ENCODE measurements at regions not wholly inside any gene's neighbourhood (a gene's known extent, or its start where the extent isn't known, plus 50 kb on each side); places are given as distances from the start of the nearest gene placed in this dataset.
"Not testable (repeated sequence)": the region's sequence is repeated elsewhere in the genome, so short reads cannot be mapped to it uniquely, and the experiment has no call there.

- Histone ChIP-seq H3K4me1 (ENCODE audit: control insufficient read depth, extremely low read depth, insufficient read depth, low read length) (no peaks in the 10 kb centered on the region), H3K79me2 (ENCODE audit: control insufficient read depth, insufficient read depth, low read length) (no peaks in the 10 kb centered on the region), H3K27me3 (ENCODE audit: control insufficient read depth, insufficient read depth, low read length) (no peaks in the 10 kb centered on the region), H3K9ac (ENCODE audit: insufficient read depth, low read length) (no peak overlapping the region), H3K9me3 (ENCODE audit: control insufficient read depth, insufficient read depth, low read depth, low read length) (no peaks in the 10 kb centered on the region), H3K27ac (ENCODE audit: insufficient read depth, low read length) (no peak overlapping the region), H2AFZ (ENCODE audit: low read length) (no peak overlapping the region), H3K4me2 (ENCODE audit: extremely low read depth, insufficient read depth, low read length) (no peak overlapping the region), H4K20me1 (ENCODE audit: control insufficient read depth, extremely low read depth, insufficient read depth, low read length) (no peaks in the 10 kb centered on the region), H3K36me3 (ENCODE audit: control insufficient read depth, insufficient read depth, low read length) (no peaks in the 10 kb centered on the region), H3K4me3 (replicated peaks in 1 of 4; ENCODE audit: control extremely low read depth in 1 of 4, insufficient read depth in 1 of 4, low read depth in 3 of 4, low read length in 4 of 4) (no peak overlapping the region)
- TF ChIP-seq EZH2 (IDR thresholded peaks at IDR 0.05; ENCODE audit: low read length, missing control alignments) (no peak), CTCF (conservative IDR thresholded peaks at IDR 0.05 in 1 of 2, IDR thresholded peaks at IDR 0.05 in 1 of 2; ENCODE audit: low read depth in 1 of 2, low read length in 2 of 2) (no peak)
- DNase-seq (ENCODE audit: low read depth in 2 of 2), result no peak
Observed at GRCh38 chr5:18607570-18607969, 973.3 kb downstream of the TAF11L14 start.

- H3K4me2 ChIP-seq (ENCODE audit: extremely low read depth, insufficient read depth, low read length); H3K79me2 ChIP-seq (ENCODE audit: control insufficient read depth, insufficient read depth, low read length); H3K4me1 ChIP-seq (ENCODE audit: control insufficient read depth, extremely low read depth, insufficient read depth, low read length); H4K20me1 ChIP-seq (ENCODE audit: control insufficient read depth, extremely low read depth, insufficient read depth, low read length); H3K27ac ChIP-seq (ENCODE audit: insufficient read depth, low read length); H3K36me3 ChIP-seq (ENCODE audit: control insufficient read depth, insufficient read depth, low read length); H3K27me3 ChIP-seq (ENCODE audit: control insufficient read depth, insufficient read depth, low read length); H3K4me3 ChIP-seq (replicated peaks in 1 of 4; ENCODE audit: control extremely low read depth in 1 of 4, insufficient read depth in 1 of 4, low read depth in 3 of 4, low read length in 4 of 4); H2AFZ ChIP-seq (ENCODE audit: low read length); H3K9ac ChIP-seq (ENCODE audit: insufficient read depth, low read length); H3K9me3 ChIP-seq (ENCODE audit: control insufficient read depth, insufficient read depth, low read depth, low read length); DNase-seq (ENCODE audit: low read depth in 2 of 2): not testable (repeated sequence)
Observed at GRCh38 chr5:18617191-18617590, 982.9 kb downstream of the TAF11L14 start.

GRCh38 chr5:18630458-18631045 lies 996.3 kb downstream of the TAF11L14 start:
- Histone ChIP-seq H3K4me1 (ENCODE audit: control insufficient read depth, extremely low read depth, insufficient read depth, low read length) (no peaks in the 10 kb centered on the region), H3K27ac (ENCODE audit: insufficient read depth, low read length) (no peak overlapping the region), H3K9me3 (ENCODE audit: control insufficient read depth, insufficient read depth, low read depth, low read length) (no peaks in the 10 kb centered on the region), H3K36me3 (ENCODE audit: control insufficient read depth, insufficient read depth, low read length) (no peaks in the 10 kb centered on the region), H3K9ac (ENCODE audit: insufficient read depth, low read length) (no peak overlapping the region), H3K4me3 (replicated peaks in 1 of 4; ENCODE audit: control extremely low read depth in 1 of 4, insufficient read depth in 1 of 4, low read depth in 3 of 4, low read length in 4 of 4) (no peak overlapping the region), H4K20me1 (ENCODE audit: control insufficient read depth, extremely low read depth, insufficient read depth, low read length) (no peaks in the 10 kb centered on the region), H2AFZ (ENCODE audit: low read length) (no peak overlapping the region), H3K4me2 (ENCODE audit: extremely low read depth, insufficient read depth, low read length) (no peak overlapping the region), H3K27me3 (ENCODE audit: control insufficient read depth, insufficient read depth, low read length) (no peaks in the 10 kb centered on the region), H3K79me2 (ENCODE audit: control insufficient read depth, insufficient read depth, low read length) (no peaks in the 10 kb centered on the region)
- no peak for DNase-seq (ENCODE audit: low read depth in 2 of 2)
- TF ChIP-seq CTCF (conservative IDR thresholded peaks at IDR 0.05 in 1 of 2, IDR thresholded peaks at IDR 0.05 in 1 of 2; ENCODE audit: low read depth in 1 of 2, low read length in 2 of 2) (no peak), EZH2 (IDR thresholded peaks at IDR 0.05; ENCODE audit: low read length, missing control alignments) (no peak)
